ENCODE measurements at regions not wholly inside any gene's neighbourhood (a gene's known extent, or its start where the extent isn't known, plus 50 kb on each side); places are given as distances from the start of the nearest gene placed in this dataset.

DNA sequence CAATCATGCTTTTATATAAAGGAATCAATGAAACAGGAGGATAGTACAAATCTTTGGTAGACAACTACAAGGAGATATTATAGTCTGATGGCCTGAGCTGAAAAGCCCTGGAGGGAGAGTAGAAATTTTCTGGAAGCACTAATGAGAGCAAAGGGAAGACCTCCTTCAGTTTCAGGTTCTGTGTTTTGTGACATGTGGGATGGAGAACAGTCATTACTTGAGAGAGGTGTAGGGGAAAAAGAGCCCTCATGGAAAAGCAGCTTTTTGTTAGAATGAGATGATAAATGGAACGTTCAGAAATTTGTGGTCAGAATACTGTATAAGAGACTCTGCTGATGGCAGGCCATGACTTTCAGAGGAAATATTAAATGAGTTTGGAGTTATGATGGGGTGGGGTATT lies 360.6 kb upstream of the MEF2C start:
- TF ChIP-seq, protein P1, sequence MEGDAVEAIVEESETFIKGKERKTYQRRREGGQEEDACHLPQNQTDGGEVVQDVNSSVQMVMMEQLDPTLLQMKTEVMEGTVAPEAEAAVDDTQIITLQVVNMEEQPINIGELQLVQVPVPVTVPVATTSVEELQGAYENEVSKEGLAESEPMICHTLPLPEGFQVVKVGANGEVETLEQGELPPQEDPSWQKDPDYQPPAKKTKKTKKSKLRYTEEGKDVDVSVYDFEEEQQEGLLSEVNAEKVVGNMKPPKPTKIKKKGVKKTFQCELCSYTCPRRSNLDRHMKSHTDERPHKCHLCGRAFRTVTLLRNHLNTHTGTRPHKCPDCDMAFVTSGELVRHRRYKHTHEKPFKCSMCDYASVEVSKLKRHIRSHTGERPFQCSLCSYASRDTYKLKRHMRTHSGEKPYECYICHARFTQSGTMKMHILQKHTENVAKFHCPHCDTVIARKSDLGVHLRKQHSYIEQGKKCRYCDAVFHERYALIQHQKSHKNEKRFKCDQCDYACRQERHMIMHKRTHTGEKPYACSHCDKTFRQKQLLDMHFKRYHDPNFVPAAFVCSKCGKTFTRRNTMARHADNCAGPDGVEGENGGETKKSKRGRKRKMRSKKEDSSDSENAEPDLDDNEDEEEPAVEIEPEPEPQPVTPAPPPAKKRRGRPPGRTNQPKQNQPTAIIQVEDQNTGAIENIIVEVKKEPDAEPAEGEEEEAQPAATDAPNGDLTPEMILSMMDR (IDR thresholded peaks at IDR 0.05) = no peak
- no peak for TF ChIP-seq POLR2A (IDR thresholded peaks at IDR 0.05)
